ENCODE measurements at regions not wholly inside any gene's neighbourhood (a gene's known extent, or its start where the extent isn't known, plus 50 kb on each side); places are given as distances from the start of the nearest gene placed in this dataset.

DNA sequence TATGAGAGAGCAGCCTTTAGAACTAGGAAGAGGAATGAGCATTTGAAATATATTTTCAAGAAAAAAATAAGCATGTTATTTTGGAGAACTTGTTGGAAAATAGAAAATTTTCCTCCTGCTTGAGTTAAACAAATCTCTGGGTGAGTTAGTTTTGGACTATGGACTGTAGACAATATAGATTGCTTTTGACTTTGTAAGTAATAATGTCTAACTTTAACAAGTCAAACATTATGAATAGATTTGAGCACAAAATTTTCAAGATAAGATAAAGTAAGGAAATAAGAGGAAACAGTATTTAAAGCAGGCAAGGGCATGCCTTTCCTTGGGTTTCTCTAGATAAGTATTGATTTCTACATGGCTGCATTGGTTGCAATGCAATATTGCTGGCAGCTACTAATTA, 360.8 kb downstream of the LMO4 start:
- TF ChIP-seq, protein P1, sequence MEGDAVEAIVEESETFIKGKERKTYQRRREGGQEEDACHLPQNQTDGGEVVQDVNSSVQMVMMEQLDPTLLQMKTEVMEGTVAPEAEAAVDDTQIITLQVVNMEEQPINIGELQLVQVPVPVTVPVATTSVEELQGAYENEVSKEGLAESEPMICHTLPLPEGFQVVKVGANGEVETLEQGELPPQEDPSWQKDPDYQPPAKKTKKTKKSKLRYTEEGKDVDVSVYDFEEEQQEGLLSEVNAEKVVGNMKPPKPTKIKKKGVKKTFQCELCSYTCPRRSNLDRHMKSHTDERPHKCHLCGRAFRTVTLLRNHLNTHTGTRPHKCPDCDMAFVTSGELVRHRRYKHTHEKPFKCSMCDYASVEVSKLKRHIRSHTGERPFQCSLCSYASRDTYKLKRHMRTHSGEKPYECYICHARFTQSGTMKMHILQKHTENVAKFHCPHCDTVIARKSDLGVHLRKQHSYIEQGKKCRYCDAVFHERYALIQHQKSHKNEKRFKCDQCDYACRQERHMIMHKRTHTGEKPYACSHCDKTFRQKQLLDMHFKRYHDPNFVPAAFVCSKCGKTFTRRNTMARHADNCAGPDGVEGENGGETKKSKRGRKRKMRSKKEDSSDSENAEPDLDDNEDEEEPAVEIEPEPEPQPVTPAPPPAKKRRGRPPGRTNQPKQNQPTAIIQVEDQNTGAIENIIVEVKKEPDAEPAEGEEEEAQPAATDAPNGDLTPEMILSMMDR (IDR thresholded peaks at IDR 0.05): no peak
- TF ChIP-seq POLR2A (IDR thresholded peaks at IDR 0.05): no peak
- no peak for TF ChIP-seq POLR2AphosphoS5 (IDR thresholded peaks at IDR 0.05)
- no peak for TF ChIP-seq EP300 (IDR thresholded peaks at IDR 0.05)
